ENCODE measurements at regions not wholly inside any gene's neighbourhood (a gene's known extent, or its start where the extent isn't known, plus 50 kb on each side); places are given as distances from the start of the nearest gene placed in this dataset.

- TF ChIP-seq CTCF (IDR thresholded peaks at IDR 0.05; ENCODE audit: insufficient read depth, low read length) = no peak
- TF ChIP-seq REST (IDR thresholded peaks at IDR 0.05; ENCODE audit: insufficient replicate concordance, low read depth) = no peak
- no peak for TF ChIP-seq POLR2AphosphoS5 (IDR thresholded peaks at IDR 0.05; ENCODE audit: low read depth)
- no peak for TF ChIP-seq SPI1 (IDR thresholded peaks at IDR 0.05; ENCODE audit: borderline replicate concordance, low read depth)
- TF ChIP-seq GABPA (IDR thresholded peaks at IDR 0.05; ENCODE audit: low read depth) = no peak
Measured at GRCh38 chr3:64940596-64941348, 253.0 kb upstream of the ADAMTS9 start.

Data from HL-60 (cell line).